ENCODE measurements at regions not wholly inside any gene's neighbourhood (a gene's known extent, or its start where the extent isn't known, plus 50 kb on each side); places are given as distances from the start of the nearest gene placed in this dataset.
"Not testable (repeated sequence)": the region's sequence is repeated elsewhere in the genome, so short reads cannot be mapped to it uniquely, and the experiment has no call there.

GRCh38 chr14:106774889-106775480 lies 1248.6 kb downstream of the TMEM121 start:
- peak; percentile 77 to 85 for DNase-seq

- no peak for DNase-seq
Measured at GRCh38 chr14:106776395-106776983, 1250.1 kb downstream of the TMEM121 start.

GRCh38 chr14:106778986-106779385 lies 1252.6 kb downstream of the TMEM121 start:
- no peak for DNase-seq

GRCh38 chr14:106786697-106787096 lies 1260.3 kb downstream of the TMEM121 start:
- no peak for DNase-seq

- DNase-seq: no peak
Measured at GRCh38 chr14:106787626-106788025, 1261.2 kb downstream of the TMEM121 start.

GRCh38 chr14:106788534-106788933 lies 1262.2 kb downstream of the TMEM121 start:
- DNase-seq: no peak

- no peak for DNase-seq
Measured at GRCh38 chr14:106789318-106789717, 1262.9 kb downstream of the TMEM121 start.

GRCh38 chr14:106790189-106791036 lies 1264.0 kb downstream of the TMEM121 start:
- DNase-seq: peak; percentile 84 to 85

- DNase-seq: no peak
Measured at GRCh38 chr14:106792543-106792942, 1266.2 kb downstream of the TMEM121 start.

- DNase-seq: not testable (repeated sequence)
Measured at GRCh38 chr14:106798166-106798565, 1271.8 kb downstream of the TMEM121 start.

- no peak for DNase-seq
Measured at GRCh38 chr14:106802413-106803364, 1276.3 kb downstream of the TMEM121 start.

GRCh38 chr14:106803379-106803778 lies 1277.0 kb downstream of the TMEM121 start:
- DNase-seq: no peak

- DNase-seq: no peak
Measured at GRCh38 chr14:106807493-106807892, 1281.1 kb downstream of the TMEM121 start.

- no peak for DNase-seq
Measured at GRCh38 chr14:106808458-106808857, 1282.1 kb downstream of the TMEM121 start.

GRCh38 chr14:106808907-106809306 lies 1282.5 kb downstream of the TMEM121 start:
- no peak for DNase-seq

- no peak for DNase-seq
Measured at GRCh38 chr14:106809615-106810014, 1283.2 kb downstream of the TMEM121 start.

- not testable (repeated sequence) for DNase-seq
Measured at GRCh38 chr14:106810168-106810567, 1283.8 kb downstream of the TMEM121 start.

- DNase-seq: no peak
Measured at GRCh38 chr14:106811162-106811561, 1284.8 kb downstream of the TMEM121 start.

GRCh38 chr14:106812788-106813476 lies 1286.5 kb downstream of the TMEM121 start:
- DNase-seq: no peak

GRCh38 chr14:106813477-106813823 lies 1287.1 kb downstream of the TMEM121 start:
- no peak for DNase-seq

- no peak for DNase-seq
Measured at GRCh38 chr14:106820119-106820518, 1293.7 kb downstream of the TMEM121 start.

- DNase-seq: no peak
Measured at GRCh38 chr14:106821119-106821518, 1294.7 kb downstream of the TMEM121 start.

Data from stimulated activated CD4-positive, alpha-beta T cell treated with anti-CD3 and anti-CD28 coated beads, Interleukin-2, amount 100 ng/mL, for 48 hours (primary cell).